HG02840 (cell line): ENCODE measurements at regions not wholly inside any gene's neighbourhood (a gene's known extent, or its start where the extent isn't known, plus 50 kb on each side); places are given as distances from the start of the nearest gene placed in this dataset.
"Not testable (repeated sequence)": the region's sequence is repeated elsewhere in the genome, so short reads cannot be mapped to it uniquely, and the experiment has no call there.

Experiments
- ATAC-seq: cut with Tn5 transposase; IDR thresholded peaks from one replicate; pipeline ENCODE4 v1.9.1; 2021; ENCODE audit warnings: mild to moderate bottlenecking, moderate library complexity, moderate number of reproducible peaks; ENCODE audit not compliant: unreplicated experiment, low FRiP score

GRCh38 chr2:185373229-185373628 lies 365.4 kb upstream of the FSIP2 start:
- ATAC-seq: no peak

- ATAC-seq: no peak
These were observed 363.7 kb upstream of the FSIP2 start for GRCh38 chr2:185374878-185375277.

DNA sequence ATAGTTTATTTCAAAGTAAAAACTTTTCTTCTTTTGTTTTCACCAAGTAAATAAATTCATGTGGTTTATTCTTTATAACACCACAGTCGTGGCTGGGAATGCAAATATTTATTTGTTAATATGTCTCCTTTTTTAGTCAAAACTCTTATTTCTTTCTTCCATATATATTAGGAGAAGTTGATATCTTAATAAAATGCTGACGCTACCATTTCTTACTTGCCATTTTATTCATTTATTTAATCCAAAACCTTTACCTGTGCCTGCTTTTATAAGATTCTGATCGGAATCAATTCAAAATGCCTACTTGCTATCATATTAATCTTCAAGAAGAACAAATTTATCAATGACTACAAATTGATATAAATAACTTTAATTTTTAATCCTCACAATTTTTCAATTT lies 362.9 kb upstream of the FSIP2 start:
- ATAC-seq: no peak

DNA sequence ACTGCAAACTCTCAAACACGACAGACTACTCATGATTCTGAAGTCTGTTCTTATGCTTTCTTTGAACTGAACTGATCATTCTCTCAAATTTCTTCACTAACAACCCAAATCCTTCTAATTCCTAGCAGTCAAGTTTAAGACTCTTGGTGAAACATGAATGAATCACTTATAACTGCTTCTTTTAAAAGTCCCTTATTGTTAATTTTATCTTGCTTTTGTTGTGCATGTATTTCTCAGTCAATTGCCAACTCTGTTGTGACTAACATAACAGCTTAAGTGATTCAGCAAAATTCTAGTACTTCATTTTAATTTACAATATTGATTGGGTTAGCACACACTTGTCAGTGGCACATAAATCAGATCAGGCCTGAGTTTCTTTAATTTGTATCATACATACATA lies 357.0 kb upstream of the FSIP2 start:
- no peak for ATAC-seq

- ATAC-seq: no peak
These were observed 353.6 kb upstream of the FSIP2 start for GRCh38 chr2:185384822-185385560.

DNA sequence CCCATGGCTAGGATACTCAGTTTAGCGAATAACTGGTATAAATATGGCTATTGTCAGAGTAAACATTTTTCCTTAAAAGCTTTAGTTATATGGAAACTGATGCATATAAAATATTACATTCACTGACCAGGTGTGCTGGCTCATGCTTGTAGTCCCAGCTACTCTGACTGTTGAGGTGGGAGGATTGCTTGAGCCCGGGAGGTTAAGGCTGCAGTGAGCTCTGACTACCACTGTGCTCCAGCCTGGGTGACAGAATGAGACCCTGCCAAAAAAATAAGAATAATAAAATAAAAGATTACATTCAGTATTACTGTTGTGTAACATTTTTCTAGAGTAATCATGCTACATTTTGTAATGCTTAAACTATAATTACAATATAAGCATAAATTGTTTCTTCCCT lies 350.4 kb upstream of the FSIP2 start:
- ATAC-seq: no peak

GRCh38 chr2:185391543-185391942 lies 347.1 kb upstream of the FSIP2 start:
- no peak for ATAC-seq

DNA sequence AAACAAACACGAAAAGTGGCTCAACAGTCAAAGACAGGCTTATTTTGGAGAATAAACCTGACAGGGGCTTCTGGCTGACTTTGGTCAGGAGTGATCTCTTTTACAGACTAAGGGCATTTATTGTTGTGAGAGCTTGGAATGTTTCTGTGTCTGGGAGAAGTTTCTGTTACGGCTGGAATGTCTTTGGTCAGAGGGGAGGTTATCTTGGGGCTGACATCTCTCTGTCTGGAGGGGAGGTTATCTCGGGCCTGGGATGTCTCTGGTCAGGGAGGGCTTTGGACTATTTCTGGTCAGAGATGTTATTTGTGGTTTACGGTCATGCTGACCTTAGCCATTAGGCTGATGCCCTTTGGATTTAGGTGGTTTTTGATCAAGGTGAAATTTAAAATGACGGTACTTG lies 345.5 kb upstream of the FSIP2 start:
- no peak for ATAC-seq

GRCh38 chr2:185402474-185402873 lies 336.1 kb upstream of the FSIP2 start:
- no peak for ATAC-seq

DNA sequence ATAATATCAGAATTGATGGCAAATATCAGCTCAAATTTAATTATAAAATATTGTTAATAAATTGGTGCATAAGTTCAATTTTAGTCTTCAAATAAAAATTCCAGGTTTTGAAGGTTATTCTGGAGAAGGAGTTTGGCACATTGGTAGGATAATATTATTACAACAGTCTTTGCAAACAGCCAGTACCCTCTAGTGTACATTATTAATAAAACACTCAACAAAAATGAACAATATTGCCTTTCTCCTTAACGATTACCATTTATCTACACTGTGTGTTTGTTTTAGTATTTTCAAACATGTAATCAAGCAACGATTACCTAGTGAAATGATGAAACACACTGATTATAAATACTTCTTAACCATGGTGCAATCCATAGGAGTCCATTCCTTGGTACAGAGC lies 334.0 kb upstream of the FSIP2 start:
- no peak for ATAC-seq

GRCh38 chr2:185417111-185417510 lies 321.5 kb upstream of the FSIP2 start:
- no peak for ATAC-seq

DNA sequence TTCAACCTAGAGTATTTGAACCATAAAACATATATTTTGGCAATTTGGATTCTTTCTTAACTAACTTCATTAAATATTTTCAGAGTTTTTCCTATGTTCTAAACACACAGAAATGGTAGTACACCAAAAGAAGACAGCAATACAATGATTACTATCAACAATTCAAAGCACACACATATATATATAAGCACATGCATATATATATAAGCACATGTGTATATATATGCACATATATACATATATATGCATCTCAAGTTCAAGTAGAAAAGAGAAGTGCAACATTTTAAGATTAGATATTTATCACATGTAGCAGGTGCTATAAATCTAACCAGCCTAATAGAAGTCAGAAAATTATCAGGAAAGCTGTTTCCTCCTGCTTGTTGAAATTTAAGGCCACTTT lies 320.9 kb upstream of the FSIP2 start:
- no peak for ATAC-seq

DNA sequence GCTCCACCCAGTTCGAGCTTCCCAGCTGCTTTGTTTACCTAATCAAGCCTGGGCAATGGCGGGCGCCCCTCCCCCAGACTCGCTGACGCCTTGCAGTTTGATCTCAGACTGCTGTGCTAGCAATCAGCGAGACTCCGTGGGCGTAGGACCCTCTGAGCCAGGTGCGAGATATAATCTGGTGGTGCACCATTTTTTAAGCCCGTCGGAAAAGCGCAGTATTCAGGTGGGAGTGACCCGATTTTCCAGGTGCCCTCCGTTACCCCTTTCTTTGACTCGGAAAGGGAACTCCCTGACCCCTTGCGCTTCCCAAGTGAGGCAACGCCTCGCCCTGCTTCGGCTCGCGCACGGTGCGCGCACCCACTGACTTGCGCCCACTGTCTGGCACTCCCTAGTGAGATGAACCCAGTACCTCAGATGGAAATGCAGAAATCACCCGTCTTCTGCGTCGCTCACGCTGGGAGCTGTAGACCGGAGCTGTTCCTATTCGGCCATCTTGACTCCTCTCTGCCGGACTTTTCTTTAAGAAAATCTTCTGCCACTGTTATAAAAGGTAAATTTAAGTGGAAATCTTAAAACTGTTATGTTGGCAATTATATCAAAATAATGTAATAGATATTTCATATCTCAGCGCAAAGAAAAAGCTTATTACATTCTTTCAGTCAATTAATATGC lies 313.5 kb upstream of the FSIP2 start:
- not testable (repeated sequence) for ATAC-seq

DNA sequence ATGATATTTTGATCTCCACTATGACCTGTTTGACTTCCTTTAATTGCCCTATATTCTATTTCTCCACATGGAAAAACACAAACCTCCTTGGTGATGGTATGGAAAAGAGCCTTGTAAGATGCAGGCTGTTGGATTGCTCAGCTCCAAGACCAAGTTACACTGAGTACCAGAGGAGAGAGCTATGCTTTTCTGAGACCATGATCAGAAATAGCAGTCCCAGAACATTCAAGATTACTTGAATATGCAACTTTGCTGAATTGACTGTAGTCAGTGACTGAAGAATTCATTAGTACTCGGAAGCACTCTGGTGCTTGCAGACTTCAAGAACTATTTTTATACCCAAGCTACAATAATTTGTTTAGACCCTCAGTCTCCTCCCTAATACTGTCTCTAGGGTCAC lies 310.6 kb upstream of the FSIP2 start:
- ATAC-seq: no peak

GRCh38 chr2:185433824-185434223 lies 304.8 kb upstream of the FSIP2 start:
- ATAC-seq: no peak

DNA sequence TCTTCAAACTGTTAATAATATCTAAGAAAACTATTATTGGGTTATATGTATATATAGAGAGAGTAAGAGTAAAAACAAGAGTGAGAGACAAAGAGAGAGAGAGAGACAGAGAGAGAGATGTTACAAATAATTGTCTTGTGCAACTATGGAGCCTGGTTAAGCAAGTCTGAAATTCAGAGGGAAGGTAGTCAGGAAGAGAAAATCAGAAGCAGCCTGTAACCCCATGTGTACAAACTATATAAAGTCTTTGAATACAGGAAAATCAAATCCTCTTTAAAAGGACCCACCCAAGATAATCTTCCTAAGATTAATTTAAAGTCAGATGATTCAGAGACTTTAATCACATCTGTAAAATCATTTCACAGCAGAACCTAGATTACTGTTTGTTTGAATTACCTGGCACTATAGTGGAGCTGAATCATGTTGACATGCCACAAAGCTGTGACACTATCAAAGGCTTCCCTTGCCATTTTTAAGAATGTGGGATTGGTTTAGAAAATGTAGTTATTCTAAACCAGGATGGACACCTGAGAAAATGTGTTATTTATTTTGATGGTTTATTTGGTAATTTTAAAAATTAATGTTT lies 301.7 kb upstream of the FSIP2 start:
- ATAC-seq: no peak

DNA sequence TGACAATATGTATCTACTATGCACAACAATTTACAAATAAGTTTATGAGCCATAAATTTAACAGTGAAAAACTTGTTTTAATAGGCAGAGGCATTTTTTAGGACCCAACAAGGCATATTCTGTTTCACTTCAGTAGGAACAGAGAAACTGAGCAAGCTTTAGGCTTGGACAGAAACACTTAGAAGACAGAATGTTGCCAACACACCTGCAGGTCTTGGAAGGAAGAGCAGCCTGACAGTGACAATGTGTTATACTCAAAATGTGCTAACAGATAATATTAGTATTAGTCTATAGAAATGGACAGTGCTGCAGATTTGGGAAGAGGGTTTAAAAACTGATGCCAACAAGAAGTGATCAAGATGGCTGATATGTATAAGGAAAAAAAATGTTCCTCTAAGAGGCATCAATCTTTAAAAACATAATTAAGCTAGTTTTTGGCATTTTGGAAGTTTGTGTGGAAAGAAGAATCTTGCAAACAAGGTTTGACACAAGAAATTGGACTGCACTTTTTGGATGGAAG lies 297.1 kb upstream of the FSIP2 start:
- no peak for ATAC-seq

DNA sequence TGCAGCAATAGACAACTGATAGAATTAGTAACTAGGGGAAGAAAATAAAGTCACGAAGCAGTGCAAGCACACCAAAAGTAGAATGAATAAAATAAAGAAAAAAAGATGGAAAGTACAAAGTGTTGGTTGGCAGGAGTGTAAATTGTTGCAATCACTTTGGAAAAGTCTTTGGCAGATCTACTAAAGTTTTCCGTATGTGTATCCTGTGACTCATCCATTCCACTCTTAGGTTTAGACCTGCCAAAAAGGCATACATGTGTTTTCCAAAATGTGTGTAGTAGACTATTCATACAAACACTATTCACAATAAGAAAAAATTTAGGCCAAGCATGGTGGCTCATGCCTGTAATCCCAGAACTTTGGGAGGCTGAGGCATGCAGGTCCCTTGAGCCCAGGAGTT lies 282.1 kb upstream of the FSIP2 start:
- ATAC-seq: no peak

GRCh38 chr2:185463481-185463880 lies 275.1 kb upstream of the FSIP2 start:
- ATAC-seq: no peak

DNA sequence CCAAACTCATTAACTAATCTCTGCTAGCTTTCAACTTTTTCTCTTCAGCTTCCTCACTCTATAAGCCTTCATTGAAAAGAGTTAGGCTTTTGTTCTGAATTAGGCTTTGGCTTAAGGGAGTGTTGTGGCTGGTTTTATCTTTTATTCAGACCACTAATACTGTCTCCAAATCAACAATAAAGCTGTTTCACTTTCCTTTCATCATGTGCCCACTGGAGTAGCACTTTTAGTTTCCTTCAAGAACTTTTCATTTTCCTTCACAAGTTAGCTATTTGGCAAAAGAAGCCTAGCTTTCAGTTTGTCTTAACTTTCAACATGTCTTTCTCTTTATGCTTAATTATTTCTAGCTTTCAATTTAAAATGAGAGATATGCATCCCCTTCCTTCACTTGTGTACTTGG lies 271.7 kb upstream of the FSIP2 start:
- ATAC-seq: no peak

GRCh38 chr2:185471441-185471840 lies 267.2 kb upstream of the FSIP2 start:
- ATAC-seq: no peak

DNA sequence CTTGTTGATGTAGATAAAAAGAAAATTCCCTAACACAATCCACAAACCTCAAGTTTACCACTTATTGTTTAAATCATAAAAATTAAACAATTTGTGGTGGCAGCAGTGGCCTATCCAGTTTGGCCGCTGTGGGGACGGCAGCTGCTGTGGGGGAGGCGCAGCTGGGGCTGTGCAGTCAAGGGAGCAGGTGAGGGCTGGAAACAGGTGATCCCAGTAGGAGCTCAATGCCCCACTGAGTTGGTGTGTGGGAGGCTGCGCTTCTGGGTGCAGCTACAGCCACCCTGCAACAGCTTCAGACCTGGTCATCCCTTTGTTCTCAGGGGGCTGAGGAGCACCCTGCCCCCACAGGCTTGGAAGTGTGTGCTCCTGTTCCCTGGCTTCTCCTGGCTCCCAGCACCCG lies 266.0 kb upstream of the FSIP2 start:
- ATAC-seq: no peak
